CD4-positive, alpha-beta T cell treated with Interleukin-21 for 1 hour (primary cell): ENCODE measurements at regions not wholly inside any gene's neighbourhood (a gene's known extent, or its start where the extent isn't known, plus 50 kb on each side); places are given as distances from the start of the nearest gene placed in this dataset.
"Not testable (repeated sequence)": the region's sequence is repeated elsewhere in the genome, so short reads cannot be mapped to it uniquely, and the experiment has no call there.

Experiments
- DNase-seq: peaks from one replicate; pipeline ENCODE4 v3.0.0-alpha.2; 2020

- DNase-seq, result no peak
These were observed 469.5 kb upstream of the POM121L12 start for GRCh38 chr7:52565974-52566373.

DNA sequence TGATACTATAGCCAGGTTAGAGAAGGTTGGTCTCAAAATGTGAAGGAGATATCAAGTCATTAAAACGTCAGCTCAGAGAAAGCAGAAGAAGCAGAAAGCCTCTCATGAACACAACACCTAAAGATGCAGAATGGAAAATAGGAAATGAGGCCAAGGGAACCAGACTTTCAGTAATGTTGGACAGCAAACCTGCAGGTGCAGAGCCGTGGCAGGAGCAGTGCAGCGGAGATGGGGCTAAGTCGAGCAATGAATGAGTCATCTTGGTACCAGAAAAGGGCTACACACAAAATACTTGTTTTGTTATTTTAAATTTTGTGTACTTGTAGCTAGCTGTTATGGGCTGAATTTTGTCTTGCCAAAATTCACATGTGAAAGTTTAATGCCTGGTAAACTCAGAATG is 479.6 kb upstream of the POM121L12 start:
- DNase-seq, result no peak

GRCh38 chr7:52547308-52547910 is 488.0 kb upstream of the POM121L12 start:
- DNase-seq, result no peak

GRCh38 chr7:52541198-52541765 is 494.2 kb upstream of the POM121L12 start:
- not testable (repeated sequence) for DNase-seq

- DNase-seq, result no peak
These were observed 495.4 kb upstream of the POM121L12 start for GRCh38 chr7:52540041-52540440.

DNA sequence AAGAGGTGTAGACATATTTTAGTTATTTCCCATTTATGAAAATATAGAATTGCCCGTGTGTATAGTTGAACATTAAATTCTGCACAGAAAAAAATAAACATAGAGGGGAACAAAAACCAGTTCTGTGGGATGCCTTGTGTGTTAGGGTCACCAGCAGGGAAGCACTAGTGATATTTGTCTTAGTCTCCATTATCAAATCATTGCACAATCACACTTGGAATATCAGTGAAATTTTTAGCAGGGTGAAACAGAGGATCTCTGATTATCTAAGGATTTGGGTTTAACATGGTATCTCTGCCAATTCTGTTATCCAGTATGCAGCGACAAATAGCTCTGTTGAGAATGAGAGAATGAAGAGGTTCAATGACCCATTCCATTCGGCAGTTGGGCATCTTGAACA is 496.0 kb upstream of the POM121L12 start:
- DNase-seq, result no peak

GRCh38 chr7:52537051-52537450 is 498.4 kb upstream of the POM121L12 start:
- no peak for DNase-seq

DNA sequence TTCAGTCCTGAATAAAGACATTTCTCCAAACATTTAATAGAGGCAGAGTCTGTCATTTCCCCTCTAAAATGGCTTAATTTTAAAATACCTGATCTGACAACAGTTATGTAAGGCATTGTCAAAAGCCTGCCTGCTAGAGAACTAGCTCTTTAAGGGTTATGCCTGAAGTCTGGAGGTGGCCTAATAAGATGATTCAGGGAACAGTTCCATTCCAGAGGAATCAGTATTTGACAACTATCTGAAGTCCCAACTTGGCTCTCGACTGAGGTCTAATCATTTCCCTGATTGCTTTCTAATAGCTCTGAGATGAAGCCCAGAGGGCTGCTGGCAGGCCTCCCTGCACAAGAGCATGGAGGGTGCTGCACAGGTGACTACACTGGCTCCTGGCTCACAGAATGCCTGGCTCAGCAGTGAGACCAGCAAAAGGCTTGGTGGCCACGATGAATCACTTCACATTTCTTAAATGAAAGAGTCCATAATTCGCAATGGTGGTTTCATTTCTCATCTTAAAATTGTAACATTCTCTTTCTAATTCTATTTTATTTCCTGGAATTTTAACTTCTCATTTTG is 509.6 kb upstream of the POM121L12 start:
- DNase-seq, result no peak

- no peak for DNase-seq
These were observed 516.6 kb upstream of the POM121L12 start for GRCh38 chr7:52518869-52519268.

GRCh38 chr7:52512656-52513055 is 522.8 kb upstream of the POM121L12 start:
- no peak for DNase-seq

DNA sequence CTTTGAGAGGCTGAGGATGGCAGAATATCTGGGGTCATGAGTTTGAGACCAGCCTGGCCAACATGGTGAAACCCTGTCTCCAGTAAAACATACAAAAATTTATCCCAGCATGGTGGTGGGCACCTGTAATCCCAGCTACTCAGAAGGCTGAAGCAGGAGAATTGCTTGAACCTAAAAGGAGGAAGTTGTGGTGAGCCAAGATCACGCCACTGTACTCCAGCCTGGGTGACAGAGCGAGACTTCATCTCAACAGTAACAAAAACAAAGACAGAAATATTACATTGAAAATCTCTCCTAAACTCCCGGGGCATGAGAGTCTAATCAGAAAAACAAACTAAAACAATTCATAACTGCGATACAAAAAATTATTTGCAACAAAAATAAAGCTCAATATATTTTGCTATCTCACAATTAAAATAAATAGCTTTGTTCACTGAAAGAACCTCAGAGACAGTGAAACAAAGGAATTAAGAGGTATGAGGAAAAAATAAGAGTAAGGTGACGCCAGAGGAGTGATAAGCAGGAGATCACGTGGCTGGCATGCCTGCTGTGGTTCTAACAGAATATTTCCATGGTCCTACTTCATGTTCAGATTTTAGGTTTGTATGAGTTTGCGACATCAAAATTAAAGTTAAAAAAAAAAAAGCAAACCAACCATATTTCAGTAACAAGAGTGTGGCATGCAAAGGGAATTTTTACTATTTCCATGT is 527.7 kb upstream of the POM121L12 start:
- no peak for DNase-seq

DNA sequence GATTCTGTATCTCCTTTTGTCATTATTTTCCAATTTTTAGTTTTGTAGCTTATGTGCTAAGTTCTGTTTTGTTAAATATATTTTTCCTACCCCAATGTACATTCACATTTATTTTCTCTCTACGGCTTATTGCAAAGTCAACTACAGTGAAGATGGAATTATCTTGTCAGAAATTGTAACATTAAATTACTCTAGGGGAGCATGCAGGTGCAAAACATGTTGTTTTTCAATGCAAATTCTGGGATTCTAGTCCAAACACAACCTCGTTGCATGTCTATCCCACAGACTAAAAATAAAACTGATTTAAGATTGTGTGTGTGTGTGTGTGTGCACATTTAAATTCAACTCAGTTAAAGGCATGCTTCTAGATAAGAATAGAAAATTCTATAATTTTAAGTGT is 529.1 kb upstream of the POM121L12 start:
- no peak for DNase-seq

GRCh38 chr7:52504561-52504960 is 530.9 kb upstream of the POM121L12 start:
- DNase-seq, result no peak

DNA sequence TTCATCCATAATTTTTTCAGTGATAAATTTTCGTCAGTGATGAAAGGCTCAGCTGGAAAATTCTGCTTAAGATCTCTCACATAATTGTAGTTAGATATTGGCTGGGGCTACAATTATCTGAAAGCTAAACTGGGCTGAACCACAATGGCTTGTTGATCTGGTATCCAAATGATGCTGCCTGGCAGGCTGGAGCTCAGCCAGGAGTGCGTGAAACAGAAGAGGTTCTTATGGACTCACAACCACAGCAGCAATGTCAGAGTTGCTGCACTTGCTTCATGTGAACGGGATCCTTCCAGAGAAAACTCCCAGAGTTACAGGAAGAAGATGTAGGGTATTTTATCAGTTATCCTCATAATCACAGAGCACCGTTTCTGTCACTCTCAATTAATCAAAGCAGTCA is 533.2 kb upstream of the POM121L12 start:
- no peak for DNase-seq

DNA sequence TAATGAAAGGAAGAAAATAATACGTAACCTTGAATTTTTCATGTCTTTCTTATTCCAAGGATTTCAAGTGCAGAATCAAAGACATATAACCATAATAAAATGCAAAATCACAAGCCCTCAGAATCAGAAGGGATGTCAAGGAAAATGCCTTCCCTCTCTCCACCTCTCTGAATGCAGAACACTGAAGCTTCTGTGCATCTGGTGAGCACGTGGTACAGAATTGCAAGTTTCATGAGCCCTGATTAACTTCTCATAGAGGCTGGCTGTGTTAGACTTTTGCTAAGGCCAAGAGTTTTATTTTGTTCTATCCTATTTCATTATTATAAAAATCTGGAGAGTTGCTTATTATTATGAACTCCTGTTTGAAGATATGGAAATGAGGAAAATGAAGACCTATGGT is 533.7 kb upstream of the POM121L12 start:
- no peak for DNase-seq

DNA sequence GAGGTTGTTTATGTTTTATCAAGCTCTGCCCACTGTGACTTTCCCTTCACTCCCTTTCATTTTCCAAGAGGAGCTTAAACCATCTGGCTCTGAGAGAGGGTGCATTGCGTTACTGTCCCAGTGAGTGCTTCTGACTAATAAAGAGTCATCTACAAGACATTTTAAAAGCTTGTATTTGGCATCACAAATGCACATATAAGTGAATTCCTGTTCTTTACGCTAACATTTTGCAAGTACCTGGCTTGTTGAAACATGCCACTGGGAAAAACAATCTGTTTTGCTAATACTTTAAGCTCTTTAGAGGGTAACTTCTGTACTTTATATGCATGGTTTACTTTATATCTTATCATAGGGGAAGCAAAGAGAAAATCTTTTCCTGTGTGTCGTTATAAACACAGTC is 534.6 kb upstream of the POM121L12 start:
- DNase-seq, result no peak

GRCh38 chr7:52498366-52498765 is 537.1 kb upstream of the POM121L12 start:
- no peak for DNase-seq

DNA sequence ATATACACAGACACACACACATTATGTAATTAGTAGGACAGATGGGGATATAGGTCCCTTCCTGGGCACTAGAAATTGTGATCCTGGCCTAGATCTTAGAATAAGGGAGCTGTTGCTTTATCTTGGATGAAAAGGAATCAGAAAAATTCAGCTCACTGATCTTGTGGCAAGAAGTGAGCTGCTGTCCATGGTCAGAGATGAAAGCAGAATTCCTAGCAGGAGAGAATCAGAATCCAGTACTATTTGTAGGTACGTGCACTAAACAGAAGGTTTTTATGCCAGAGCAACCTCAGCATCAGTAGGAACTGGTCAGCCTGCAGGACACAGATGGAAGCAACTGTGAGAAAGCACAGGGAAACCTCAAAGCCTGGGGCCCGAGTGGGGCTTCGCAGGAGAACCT is 549.2 kb upstream of the POM121L12 start:
- no peak for DNase-seq

DNA sequence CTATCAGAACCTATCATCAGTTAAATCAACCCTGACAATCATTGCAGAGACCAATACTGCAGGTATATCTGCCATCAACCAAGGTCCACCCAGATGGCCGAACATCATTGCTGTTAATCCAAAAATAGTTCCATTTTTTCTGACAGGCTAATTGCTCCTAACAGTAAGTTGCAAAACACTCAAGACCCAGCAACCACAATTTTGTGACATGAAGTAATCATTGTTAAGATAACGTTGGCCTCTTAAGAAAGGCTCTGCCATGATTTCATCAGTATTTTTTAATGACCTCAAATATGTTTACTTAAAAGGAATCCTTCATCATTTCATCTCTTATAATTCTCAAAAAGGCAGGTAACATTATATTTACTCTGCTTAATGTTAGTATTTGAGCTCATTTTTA is 553.4 kb upstream of the POM121L12 start:
- no peak for DNase-seq

DNA sequence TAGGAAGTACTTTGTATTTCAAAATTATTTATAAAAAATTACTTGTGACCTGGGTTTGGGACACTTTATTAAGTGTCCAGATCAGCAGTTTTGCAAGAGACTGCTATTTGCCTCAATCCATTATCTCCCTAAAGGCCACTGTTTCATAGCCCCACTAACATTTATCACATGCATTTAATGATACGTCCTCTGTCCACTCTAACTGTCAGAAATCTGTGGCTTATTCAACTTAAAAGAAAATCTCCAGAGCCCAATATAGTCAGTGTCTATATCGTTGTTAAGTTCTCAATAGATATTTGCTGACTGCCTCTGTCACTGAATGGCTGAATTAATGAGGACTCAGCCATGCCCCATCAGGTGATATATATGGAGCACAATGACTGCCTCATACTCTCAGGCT is 553.9 kb upstream of the POM121L12 start:
- no peak for DNase-seq

DNA sequence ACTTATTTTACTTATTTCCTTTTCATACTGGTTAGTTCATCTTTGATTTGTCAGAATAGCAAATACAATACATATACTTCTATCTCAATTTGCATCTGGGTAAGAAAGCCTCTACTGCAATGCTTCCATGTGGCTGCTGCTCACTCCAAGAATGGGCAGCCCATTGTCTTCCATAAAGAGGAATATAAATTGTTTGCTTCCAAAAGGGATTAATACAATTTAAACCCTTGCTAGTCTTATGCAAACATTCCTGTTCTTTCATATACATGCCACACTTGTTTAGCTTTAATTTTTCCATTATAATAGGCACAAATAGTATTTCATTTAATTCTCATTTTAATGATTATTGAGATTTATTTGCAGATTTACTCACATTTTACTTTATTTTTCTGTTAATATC is 555.4 kb upstream of the POM121L12 start:
- no peak for DNase-seq

DNA sequence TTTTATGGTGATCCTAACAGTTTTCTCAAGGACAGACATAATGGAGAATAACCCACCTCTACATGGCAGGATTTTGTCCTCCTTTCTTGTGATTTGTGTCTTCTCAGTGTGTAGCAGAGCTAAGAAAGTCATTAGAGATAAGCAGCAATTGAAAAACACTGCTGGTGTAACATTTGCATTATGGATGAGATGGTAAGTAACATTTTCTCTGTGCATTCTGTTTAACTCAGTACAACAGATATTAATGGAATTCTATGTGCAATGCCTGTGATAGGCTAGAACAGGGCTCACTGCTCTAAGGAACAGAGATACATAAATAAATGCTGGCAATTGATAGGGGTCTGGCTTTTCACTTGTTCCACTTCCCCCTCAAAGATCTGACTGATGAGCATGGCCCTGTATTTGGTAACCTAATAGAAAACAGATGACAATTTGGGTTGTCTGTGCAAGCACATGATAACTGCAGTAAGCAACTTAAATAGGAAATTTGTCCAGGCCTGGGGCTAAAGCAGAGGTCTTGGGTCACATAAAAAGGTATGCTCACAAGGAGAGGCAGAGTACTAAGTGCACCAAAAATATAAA is 560.3 kb upstream of the POM121L12 start:
- DNase-seq, result no peak

DNA sequence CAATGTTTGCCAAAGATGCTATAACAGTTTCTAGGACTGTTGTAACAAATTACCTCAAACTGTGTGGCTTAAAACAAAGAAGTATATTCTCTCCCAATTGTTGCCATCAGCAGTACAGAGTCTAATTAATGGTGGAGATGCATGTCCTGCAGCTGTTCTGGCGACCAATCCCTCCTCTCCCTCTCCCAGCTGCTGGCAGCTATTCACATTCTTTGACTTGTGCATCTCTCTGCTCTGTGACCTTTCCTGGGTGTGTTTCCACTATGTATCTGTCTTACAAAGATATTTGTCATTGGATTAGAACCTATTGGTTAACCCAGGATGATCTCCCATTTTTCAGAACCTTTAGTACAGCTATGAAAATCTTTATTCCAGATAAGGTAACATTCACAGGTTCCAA is 561.7 kb upstream of the POM121L12 start:
- DNase-seq, result no peak
